Muscle of arm (tissue), 1 donor: ENCODE measurements at regions not wholly inside any gene's neighbourhood (a gene's known extent, or its start where the extent isn't known, plus 50 kb on each side); places are given as distances from the start of the nearest gene placed in this dataset.

Source experiments
- DNase-seq: peaks from one replicate; pipeline ENCODE4 v3.0.0-alpha.2; 2013

DNA sequence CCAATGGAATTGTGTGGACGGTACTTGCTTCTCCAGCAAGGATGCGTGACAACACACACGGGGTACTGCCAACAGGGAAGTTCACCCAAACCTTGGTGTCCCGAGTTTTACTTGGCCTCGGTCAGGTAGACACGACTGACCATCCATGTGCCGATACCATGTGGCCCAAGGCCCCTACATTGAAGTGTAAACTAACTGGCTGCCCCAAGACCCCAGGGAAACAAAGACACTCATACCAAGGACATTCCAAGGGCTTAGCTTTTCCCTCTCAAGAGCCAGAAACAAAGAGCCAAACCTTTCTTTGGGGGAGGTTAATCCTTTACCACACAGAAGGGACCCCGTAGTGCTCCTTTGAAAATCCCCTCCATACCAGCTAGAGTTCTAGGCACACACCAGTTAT lies 215.9 kb upstream of the TNRC6C start:
- DNase-seq, result no peak

DNA sequence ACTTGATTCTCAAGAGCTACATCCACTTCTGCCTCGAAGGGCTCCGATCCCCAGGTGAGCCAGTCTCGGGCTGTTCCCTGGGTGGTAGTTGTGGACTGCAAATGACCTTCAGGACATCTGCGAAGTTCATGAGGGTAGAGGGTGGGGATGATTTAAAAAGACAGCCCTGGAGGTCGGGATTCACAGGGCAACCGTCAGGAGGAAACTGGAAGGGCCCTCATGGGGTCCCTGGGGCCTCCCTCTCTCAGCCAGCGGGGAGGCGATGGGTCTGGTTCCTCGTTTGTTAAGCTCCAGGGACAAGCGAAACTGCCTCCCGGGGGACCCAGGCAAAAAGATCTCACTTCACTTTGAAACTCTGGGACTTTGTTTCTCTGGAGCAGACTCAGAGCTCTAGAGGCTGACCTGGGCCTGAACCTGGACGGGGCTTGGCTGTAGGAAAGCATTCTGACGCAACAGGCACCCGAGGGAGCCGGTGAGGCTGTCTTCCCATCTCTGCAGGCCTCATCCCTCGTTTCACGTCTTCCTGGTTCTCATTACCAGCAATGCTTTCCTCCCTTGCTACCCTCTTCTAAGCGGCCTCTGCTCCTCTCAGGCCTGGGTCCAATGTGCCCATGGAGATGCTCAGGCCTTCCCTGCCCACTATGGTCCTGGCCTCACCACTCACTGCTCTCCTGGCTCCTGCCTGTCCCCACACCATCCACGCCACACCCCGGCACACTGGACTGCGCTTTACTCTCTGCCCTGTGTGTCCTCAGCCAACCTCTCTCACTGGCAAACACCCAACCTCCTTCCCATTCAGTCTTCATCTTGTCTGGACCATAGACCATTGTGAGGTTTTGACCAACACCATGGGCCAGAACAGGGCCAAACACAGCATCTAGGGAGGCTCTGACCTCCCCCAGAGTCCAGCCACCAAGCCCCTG lies 214.2 kb upstream of the TNRC6C start:
- peak; percentile 55 for DNase-seq

GRCh38 chr17:77745702-77746101 lies 212.8 kb upstream of the TNRC6C start:
- no peak for DNase-seq

GRCh38 chr17:77746393-77746792 lies 212.1 kb upstream of the TNRC6C start:
- no peak for DNase-seq

DNA sequence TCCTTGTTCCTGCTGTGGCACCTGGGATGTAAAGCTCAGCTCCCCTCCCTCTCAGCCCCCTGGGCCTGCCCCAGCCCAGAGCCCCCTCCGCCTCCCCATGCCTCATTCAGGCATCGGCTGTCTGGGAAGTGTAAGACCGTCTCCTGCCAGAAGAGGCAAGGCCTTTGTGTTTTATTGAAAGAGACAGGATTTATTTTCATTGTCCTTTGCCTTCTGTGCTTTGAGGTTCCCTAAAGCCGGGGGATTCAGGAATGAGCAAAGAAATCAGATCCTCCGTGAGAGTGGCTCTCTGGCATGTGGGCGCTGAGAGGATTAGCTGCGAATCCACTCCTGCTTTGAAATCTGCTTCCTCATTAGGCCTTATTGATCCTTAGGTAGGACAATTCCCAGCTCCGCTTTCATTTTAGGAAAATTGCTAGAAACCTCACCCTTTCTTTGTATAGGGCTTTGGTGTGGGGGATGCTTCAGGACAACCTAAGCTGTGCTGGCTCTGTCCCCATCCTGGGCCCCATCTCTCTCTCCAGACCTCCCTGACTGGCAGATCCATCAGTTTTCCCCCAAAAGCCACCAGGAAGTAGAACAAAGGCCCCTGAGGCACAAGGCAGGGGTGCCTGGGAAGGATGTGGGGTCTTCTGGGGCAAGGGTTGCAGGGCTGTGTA lies 211.5 kb upstream of the TNRC6C start:
- no peak for DNase-seq

- no peak for DNase-seq
Observed at GRCh38 chr17:77748436-77748835, 210.1 kb upstream of the TNRC6C start.

GRCh38 chr17:77749321-77749751 lies 209.2 kb upstream of the TNRC6C start:
- no peak for DNase-seq

GRCh38 chr17:77749989-77750388 lies 208.5 kb upstream of the TNRC6C start:
- DNase-seq, result no peak

DNA sequence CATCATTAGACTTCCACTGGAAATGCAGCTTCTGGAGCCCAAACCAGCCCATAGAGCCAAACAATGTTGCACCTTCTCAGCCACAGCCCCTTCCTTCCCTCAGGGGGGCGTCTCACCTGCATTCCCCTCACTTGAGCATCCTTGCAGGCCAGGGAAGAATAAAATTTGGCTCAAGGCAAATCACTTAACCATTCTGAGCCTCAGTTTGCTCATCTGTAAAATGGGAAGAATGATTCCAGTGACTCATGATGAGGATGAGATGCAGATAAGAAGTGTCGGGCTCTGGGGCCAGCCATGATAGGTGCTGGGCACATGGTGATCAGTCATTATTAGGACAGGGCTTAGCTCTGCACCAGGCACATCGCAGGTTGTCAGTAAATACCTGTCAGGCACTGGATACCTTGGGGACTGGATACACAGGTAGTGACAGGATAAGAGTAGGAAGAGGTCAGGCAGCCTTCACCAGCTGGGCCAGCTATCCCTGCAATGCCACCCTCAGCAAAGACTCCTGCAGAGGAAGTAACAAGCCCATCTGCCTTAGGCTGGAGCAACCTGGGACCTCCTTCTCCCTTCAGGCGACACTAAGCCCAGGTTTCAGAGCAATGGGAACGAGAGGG lies 208.0 kb upstream of the TNRC6C start:
- DNase-seq, result no peak

- no peak for DNase-seq
Observed at GRCh38 chr17:77753246-77753645, 205.3 kb upstream of the TNRC6C start.

- no peak for DNase-seq
Observed at GRCh38 chr17:77753691-77754245, 204.7 kb upstream of the TNRC6C start.

- no peak for DNase-seq
Observed at GRCh38 chr17:77754956-77755355, 203.5 kb upstream of the TNRC6C start.

DNA sequence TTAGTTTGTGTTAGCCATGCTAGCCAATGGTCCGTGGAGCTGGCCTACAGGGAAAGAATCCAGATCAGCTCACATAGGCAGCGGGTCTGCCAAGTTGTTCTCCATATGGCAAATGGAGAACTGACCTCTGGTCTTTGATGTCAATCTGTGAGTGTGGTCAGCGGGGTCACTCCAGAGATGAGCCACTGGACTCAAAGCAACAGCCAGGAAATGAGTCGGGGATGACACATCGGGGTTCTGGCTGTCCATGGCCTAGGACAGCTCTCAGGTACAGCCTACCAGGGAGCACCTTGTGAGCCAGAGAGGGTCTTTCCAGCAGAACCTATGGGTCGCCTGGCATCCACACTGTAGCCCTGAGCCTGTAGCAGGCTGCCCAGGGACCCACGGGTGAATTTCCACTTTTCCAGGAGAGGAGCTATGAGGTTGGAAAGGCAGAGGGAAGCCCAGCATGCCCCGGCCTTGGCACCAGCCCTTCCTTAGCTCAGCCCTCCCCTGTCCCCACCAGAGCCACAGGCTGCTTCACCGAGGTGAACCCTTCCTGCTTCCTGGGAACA lies 203.0 kb upstream of the TNRC6C start:
- DNase-seq, result no peak

- DNase-seq, result no peak
Observed at GRCh38 chr17:77756028-77756427, 202.5 kb upstream of the TNRC6C start.

DNA sequence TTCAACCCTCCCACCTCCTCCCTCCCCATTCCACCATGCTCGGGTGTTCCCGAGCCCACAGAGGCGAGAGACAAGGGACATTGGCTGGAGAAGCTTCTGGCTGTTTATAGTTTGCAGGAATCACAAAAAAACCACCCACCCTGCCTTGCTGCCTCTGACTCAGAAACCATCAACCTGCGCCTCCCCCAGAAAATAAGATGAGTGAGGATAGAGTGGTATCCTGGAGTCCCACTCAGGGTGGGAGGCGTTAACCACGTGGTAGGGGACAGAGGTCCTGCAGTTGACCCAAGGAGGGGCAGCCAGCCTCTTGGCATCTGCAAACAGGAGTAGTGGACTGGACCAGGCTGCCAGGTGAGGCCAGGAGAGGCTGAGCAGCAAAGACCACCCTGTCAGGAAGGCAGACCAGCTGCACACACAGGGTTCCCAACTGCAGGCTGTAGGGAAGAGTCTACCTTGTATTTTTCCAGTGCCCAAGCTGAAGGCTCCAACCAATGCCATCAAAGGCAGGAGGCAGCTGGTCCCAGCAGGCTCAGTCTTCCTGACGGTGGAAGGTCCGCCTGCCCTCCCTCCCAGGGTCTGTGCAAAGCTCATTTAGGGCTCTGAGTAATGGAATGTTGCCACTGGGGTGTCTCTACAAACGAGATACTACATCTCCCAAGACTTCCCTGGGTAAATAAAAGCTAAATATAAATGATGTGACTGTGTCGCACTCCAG lies 201.5 kb upstream of the TNRC6C start:
- DNase-seq, result no peak

- no peak for DNase-seq
Observed at GRCh38 chr17:77757561-77757898, 201.0 kb upstream of the TNRC6C start.

GRCh38 chr17:77763023-77763422 lies 195.5 kb upstream of the TNRC6C start:
- DNase-seq, result no peak

GRCh38 chr17:77763575-77763974 lies 194.9 kb upstream of the TNRC6C start:
- no peak for DNase-seq

DNA sequence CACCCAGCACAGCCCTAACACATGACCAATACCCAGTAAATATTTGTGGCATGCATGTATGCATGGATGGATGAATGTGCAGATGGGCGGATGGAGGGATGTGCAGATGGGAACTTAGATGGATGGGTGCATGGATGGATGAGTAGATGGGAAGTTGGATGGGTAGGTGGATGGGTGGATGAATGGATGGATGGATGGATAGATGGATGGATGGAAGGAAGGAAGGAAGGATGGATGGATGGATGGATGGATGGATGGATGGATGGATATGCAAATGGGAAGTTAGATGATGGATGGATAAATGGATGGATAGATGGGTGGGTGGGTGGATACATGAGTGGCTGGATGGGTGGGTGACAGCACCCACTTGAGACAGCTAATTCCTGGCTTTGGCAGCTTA lies 193.2 kb upstream of the TNRC6C start:
- no peak for DNase-seq

GRCh38 chr17:77767148-77767547 lies 191.4 kb upstream of the TNRC6C start:
- DNase-seq, result no peak

- DNase-seq, result peak; percentile 31
Observed at GRCh38 chr17:77768248-77768852, 190.2 kb upstream of the TNRC6C start.
